ENCODE measurements at regions not wholly inside any gene's neighbourhood (a gene's known extent, or its start where the extent isn't known, plus 50 kb on each side); places are given as distances from the start of the nearest gene placed in this dataset.

- H3K79me2 ChIP-seq (ENCODE audit: control insufficient read depth, insufficient read depth, low read length), result no peaks in the 10 kb centered on the region
- H2AFZ ChIP-seq (ENCODE audit: low read depth, low read length), result no peak overlapping the region
- no peaks in the 10 kb centered on the region for H3K9me1 ChIP-seq (replicated peaks; ENCODE audit: control insufficient read depth, extremely low read depth, insufficient read depth, low read length)
- H3K36me3 ChIP-seq (ENCODE audit: control insufficient read depth in 2 of 2, extremely low read depth in 1 of 2, insufficient read depth in 2 of 2, low read length in 2 of 2), result no peaks in the 10 kb centered on the region
- H4K20me1 ChIP-seq (replicated peaks; ENCODE audit: control insufficient read depth, extremely low read depth, insufficient read depth, low read length), result no peaks in the 10 kb centered on the region
- H3K4me1 ChIP-seq (ENCODE audit: control insufficient read depth, extremely low read depth, insufficient read depth, low read length), result no peaks in the 10 kb centered on the region
- DNase-seq (ENCODE audit: low read depth, low spot score) (no peak), FAIRE-seq (no peak)
- H3K27me3 ChIP-seq (ENCODE audit: control insufficient read depth in 2 of 2, insufficient read depth in 2 of 2, low read length in 2 of 2), result no peaks in the 10 kb centered on the region
- TF ChIP-seq EZH2 (IDR thresholded peaks at IDR 0.05; ENCODE audit: borderline replicate concordance, low read depth, low read length, severe bottlenecking) (no peak), MYC (IDR thresholded peaks at IDR 0.05; ENCODE audit: low read depth, low read length) (no peak), GATA2 (IDR thresholded peaks at IDR 0.05; ENCODE audit: insufficient read depth, insufficient read length, low read depth, low read length) (no peak), FOS (IDR thresholded peaks at IDR 0.05; ENCODE audit: borderline replicate concordance, insufficient read depth, low read length) (no peak), CTCF (IDR thresholded peaks at IDR 0.05; ENCODE audit: extremely low read depth in 1 of 2, insufficient read depth in 1 of 2, low read depth in 1 of 2, low read length in 2 of 2) (no peak), MAX (IDR thresholded peaks at IDR 0.05; ENCODE audit: insufficient read depth, insufficient read length) (no peak), POLR2AphosphoS5 (IDR thresholded peaks at IDR 0.05; ENCODE audit: insufficient read depth, low read depth, low read length) (no peak), POLR2A (IDR thresholded peaks at IDR 0.05; ENCODE audit: low read depth, low read length) (no peak), JUN (IDR thresholded peaks at IDR 0.05; ENCODE audit: borderline replicate concordance, insufficient read depth, insufficient read length, low read depth) (no peak)
- dilution Hi-C loops (cut with MboI; ENCODE audit: extremely low pct_ligation_motif_present, low sequenced_read_pairs), result no loop called here
- intact Hi-C loops (cut with micrococcal nuclease), result no loop called here
- no peak overlapping the region for H3K9ac ChIP-seq (replicated peaks; ENCODE audit: extremely low read depth, insufficient read depth, low read length)
- H3K4me3 ChIP-seq (replicated peaks in 1 of 3; ENCODE audit: insufficient read depth in 1 of 3, low read depth in 1 of 3, low read length in 3 of 3), result no peak overlapping the region
- no peaks in the 10 kb centered on the region for H3K9me3 ChIP-seq (replicated peaks; ENCODE audit: control insufficient read depth, insufficient read depth, low read length)
- no peak overlapping the region for H3K27ac ChIP-seq (ENCODE audit: insufficient read depth, low read depth, low read length)
- H3K4me2 ChIP-seq (ENCODE audit: insufficient read depth, low read length), result no peak overlapping the region
- CTCF ChIA-PET, result interaction anchor here (0.8 to 5.4 kb wide), 2 partner anchors 1437 to 1769 kb away, joined by 4 to 31 read pairs; no protein-coding TSS in a partner anchor
- POLR2A ChIA-PET, result no interaction called here
- no TSS peak for BruUV-seq (replicated peaks)
Observed at GRCh38 chr10:9294132-9294663, 1239.7 kb downstream of the GATA3 start.

Measured in endothelial cell of umbilical vein (primary cell).